ENCODE measurements at regions not wholly inside any gene's neighbourhood (a gene's known extent, or its start where the extent isn't known, plus 50 kb on each side); places are given as distances from the start of the nearest gene placed in this dataset.

DNA sequence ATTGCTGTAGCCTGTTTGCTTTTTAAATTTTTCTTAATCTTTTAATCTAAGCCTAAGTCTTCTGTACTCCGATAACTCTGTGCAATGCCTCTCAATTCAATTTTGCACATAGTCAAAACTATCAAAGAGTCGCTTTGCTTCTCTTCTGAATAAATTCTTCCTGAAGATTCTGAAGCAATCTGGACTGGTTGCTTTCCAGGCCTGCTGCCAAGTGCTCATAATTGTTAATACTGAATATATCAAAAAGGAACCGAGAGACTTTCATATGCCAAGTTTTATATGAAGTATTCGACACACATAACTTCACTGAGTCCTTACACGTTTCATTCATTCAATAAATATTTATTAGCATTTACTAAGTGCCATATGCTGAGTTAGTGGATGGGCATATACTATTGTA is 91.3 kb downstream of the EDNRB start:
- no peak for TF ChIP-seq TP53 (CRISPR knock-in tag; conservative IDR thresholded peaks at IDR 0.05)
- no peak for TF ChIP-seq ZSCAN29 (CRISPR knock-in tag; conservative IDR thresholded peaks at IDR 0.05)
- TF ChIP-seq POLR2A (IDR thresholded peaks at IDR 0.05; ENCODE audit: insufficient read depth in 1 of 2, low read depth in 2 of 2, low read length in 2 of 2): no peak
- no peak for TF ChIP-seq TSC22D2 (CRISPR knock-in tag; IDR thresholded peaks at IDR 0.05; ENCODE audit: borderline replicate concordance)
- TF ChIP-seq PHF21A (CRISPR knock-in tag; IDR thresholded peaks at IDR 0.05): no peak
- TF ChIP-seq, protein P1, sequence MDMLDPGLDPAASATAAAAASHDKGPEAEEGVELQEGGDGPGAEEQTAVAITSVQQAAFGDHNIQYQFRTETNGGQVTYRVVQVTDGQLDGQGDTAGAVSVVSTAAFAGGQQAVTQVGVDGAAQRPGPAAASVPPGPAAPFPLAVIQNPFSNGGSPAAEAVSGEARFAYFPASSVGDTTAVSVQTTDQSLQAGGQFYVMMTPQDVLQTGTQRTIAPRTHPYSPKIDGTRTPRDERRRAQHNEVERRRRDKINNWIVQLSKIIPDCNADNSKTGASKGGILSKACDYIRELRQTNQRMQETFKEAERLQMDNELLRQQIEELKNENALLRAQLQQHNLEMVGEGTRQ (IDR thresholded peaks at IDR 0.05; ENCODE audit: low read depth, low read length): no peak
- TF ChIP-seq, protein P1 (CRISPR knock-in tag; IDR thresholded peaks at IDR 0.05; ENCODE audit: borderline replicate concordance): no peak
- no peak for TF ChIP-seq DPF2 (CRISPR knock-in tag; IDR thresholded peaks at IDR 0.05; ENCODE audit: borderline replicate concordance, low read depth)
- TF ChIP-seq RXRA (CRISPR knock-in tag; IDR thresholded peaks at IDR 0.05): no peak
